ENCODE measurements at regions not wholly inside any gene's neighbourhood (a gene's known extent, or its start where the extent isn't known, plus 50 kb on each side); places are given as distances from the start of the nearest gene placed in this dataset.
"Not testable (repeated sequence)": the region's sequence is repeated elsewhere in the genome, so short reads cannot be mapped to it uniquely, and the experiment has no call there.

- peaks cover 5 to 20% (median 9%) of the 10 kb centered on the region in 3 donors for H3K9me3 Mint-ChIP-seq
- Histone ChIP-seq H3K36me3 (ENCODE audit: control insufficient read depth in 2 of 2, extremely low read depth in 1 of 2, insufficient read depth in 1 of 2, low read length in 1 of 2) (no peaks in the 10 kb centered on the region), H3K4me3 (ENCODE audit: control insufficient read depth in 1 of 2, extremely low read depth in 1 of 2, low read length in 1 of 2) (no peak overlapping the region), H3K27ac (ENCODE audit: low read length) (no peak overlapping the region), H3K4me1 (ENCODE audit: control insufficient read depth in 1 of 2, extremely low read depth in 1 of 2, insufficient read depth in 2 of 2, low read length in 2 of 2) (no peaks in the 10 kb centered on the region), H3K9me3 (no peaks in the 10 kb centered on the region), H3K27me3 (replicated peaks in 1 of 2; ENCODE audit: control insufficient read depth in 2 of 2, extremely low read depth in 1 of 2, insufficient read depth in 2 of 2, low read length in 1 of 2) (no peaks in the 10 kb centered on the region)
- no peaks in the 10 kb centered on the region for H3K4me1 Mint-ChIP-seq
- H3K4me3 Mint-ChIP-seq = no peak overlapping the region
- POLR2A ChIA-PET = no interaction called here
- DNase-seq (no peak), ATAC-seq (replicated peaks in 1 of 4) (no peak)
- no peak overlapping the region for H3K27ac Mint-ChIP-seq
- H3K36me3 Mint-ChIP-seq = no peaks in the 10 kb centered on the region
- CTCF ChIA-PET = interaction anchor here in 1 of 2 donors (0.5 kb wide), 1 partner anchor 1692 kb away, joined by 3 read pairs; no protein-coding TSS in a partner anchor
- no CpG with 5 or more reads among the region's 2 CpGs for WGBS (ENCODE audit: insufficient coverage)
- no peaks in the 10 kb centered on the region for H3K27me3 Mint-ChIP-seq
Observed at GRCh38 chr13:70516226-70516625, 408.0 kb upstream of the KLHL1 start.

DNA sequence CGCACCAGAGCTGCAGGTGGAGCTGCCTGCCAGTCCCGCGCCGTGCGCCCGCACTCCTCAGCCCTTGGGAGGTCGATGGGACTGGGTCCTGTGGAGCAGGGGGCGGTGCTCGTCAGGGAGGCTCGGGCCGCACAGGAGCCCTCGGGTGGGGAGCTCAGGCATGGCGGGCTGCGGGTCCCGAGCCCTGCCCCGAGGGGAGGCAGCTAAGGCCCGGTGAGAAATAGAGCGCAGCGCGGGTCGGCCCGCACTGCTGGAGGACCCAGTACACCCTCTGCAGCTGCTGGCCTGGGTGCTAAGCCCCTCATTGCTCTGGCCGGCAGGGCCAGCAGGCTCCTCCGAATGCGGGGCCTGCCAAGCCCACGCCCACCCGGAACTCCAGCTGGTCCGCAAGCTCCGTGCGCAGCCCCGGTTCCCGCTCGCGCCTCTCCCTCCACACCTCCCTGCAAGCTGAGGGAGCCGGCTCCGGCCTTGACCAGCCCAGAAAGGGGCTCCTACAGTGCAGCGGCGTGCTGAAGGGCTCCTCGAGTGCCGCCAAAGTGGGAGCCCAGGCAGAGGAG is 403.7 kb upstream of the KLHL1 start:
- H3K4me3 Mint-ChIP-seq; DNase-seq; H3K27me3 Mint-ChIP-seq; H3K36me3 Mint-ChIP-seq; POLR2A ChIA-PET; H3K9me3 ChIP-seq; H3K36me3 ChIP-seq (ENCODE audit: control insufficient read depth in 2 of 2, extremely low read depth in 1 of 2, insufficient read depth in 1 of 2, low read length in 1 of 2); H3K27ac Mint-ChIP-seq; H3K4me3 ChIP-seq (ENCODE audit: control insufficient read depth in 1 of 2, extremely low read depth in 1 of 2, low read length in 1 of 2); CTCF ChIA-PET; H3K27me3 ChIP-seq (replicated peaks in 1 of 2; ENCODE audit: control insufficient read depth in 2 of 2, extremely low read depth in 1 of 2, insufficient read depth in 2 of 2, low read length in 1 of 2); ATAC-seq (replicated peaks in 1 of 4); H3K4me1 ChIP-seq (ENCODE audit: control insufficient read depth in 1 of 2, extremely low read depth in 1 of 2, insufficient read depth in 2 of 2, low read length in 2 of 2); H3K4me1 Mint-ChIP-seq; H3K27ac ChIP-seq (ENCODE audit: low read length): not testable (repeated sequence)
- 97% methylated on average over 40 of the region's 40 CpGs for WGBS (ENCODE audit: insufficient coverage)
- H3K9me3 Mint-ChIP-seq = peaks cover 3 to 28% (median 9%) of the 10 kb centered on the region in 3 donors

DNA sequence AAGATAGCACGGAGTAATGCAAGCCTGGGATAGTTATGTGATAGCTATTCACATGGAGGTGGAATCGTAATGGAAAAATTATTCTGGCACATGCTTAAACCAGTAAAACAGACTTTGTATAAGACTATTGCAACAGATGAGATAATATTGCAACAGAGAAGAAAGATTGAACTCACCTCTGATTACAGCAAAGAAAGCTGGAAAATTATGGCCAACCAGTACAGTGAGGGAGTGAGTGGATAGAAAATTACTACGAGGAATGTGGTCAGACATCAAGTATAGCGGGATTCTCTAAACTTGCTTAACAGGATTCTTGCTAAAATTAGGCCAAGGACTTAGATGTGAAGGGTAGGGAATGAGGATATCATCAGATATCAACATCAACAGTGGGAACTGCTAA is 397.6 kb upstream of the KLHL1 start:
- no peaks in the 10 kb centered on the region for H3K4me1 Mint-ChIP-seq
- H3K9me3 ChIP-seq = no peaks in the 10 kb centered on the region
- H3K4me1 ChIP-seq (ENCODE audit: control insufficient read depth in 1 of 2, extremely low read depth in 1 of 2, insufficient read depth in 2 of 2, low read length in 2 of 2) = no peaks in the 10 kb centered on the region
- H3K36me3 Mint-ChIP-seq = no peaks in the 10 kb centered on the region
- H3K27ac ChIP-seq (ENCODE audit: low read length) = no peak overlapping the region
- peaks cover 5 to 30% (median 7%) of the 10 kb centered on the region in 3 donors for H3K9me3 Mint-ChIP-seq
- ATAC-seq (replicated peaks in 1 of 4) (no peak), DNase-seq (no peak)
- no peaks in the 10 kb centered on the region for H3K27me3 ChIP-seq (replicated peaks in 1 of 2; ENCODE audit: control insufficient read depth in 2 of 2, extremely low read depth in 1 of 2, insufficient read depth in 2 of 2, low read length in 1 of 2)
- no peaks in the 10 kb centered on the region for H3K36me3 ChIP-seq (ENCODE audit: control insufficient read depth in 2 of 2, extremely low read depth in 1 of 2, insufficient read depth in 1 of 2, low read length in 1 of 2)
- WGBS (ENCODE audit: insufficient coverage) = 73% methylated on average over 2 of the region's 4 CpGs
- H3K27ac Mint-ChIP-seq = no peak overlapping the region
- H3K4me3 Mint-ChIP-seq = no peak overlapping the region
- CTCF ChIA-PET = no interaction called here
- H3K27me3 Mint-ChIP-seq = no peaks in the 10 kb centered on the region
- H3K4me3 ChIP-seq (ENCODE audit: control insufficient read depth in 1 of 2, extremely low read depth in 1 of 2, low read length in 1 of 2) = no peak overlapping the region
- POLR2A ChIA-PET = no interaction called here

DNA sequence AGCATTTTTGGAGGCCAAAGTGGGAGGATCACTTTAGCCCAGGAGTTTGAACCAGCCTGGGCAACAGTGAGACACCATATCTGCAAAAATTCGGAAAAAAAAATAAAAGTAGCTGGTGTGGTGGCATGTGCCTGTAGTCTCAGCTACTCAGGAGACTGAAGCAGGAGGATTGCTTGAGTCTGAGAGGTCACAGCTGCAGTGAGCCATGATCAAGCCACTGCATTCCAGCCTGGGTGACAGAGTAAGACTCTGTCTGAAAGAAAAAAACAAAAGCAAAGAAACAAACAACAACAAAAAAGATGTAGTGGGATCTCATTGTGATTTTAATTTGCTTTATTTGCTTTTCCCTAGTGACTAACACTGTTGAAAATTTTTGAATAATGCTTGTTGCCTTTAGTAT is 394.7 kb upstream of the KLHL1 start:
- Histone ChIP-seq H3K36me3 (ENCODE audit: control insufficient read depth in 2 of 2, extremely low read depth in 1 of 2, insufficient read depth in 1 of 2, low read length in 1 of 2) (no peaks in the 10 kb centered on the region), H3K9me3 (no peaks in the 10 kb centered on the region), H3K27ac (ENCODE audit: low read length) (no peak overlapping the region), H3K4me1 (ENCODE audit: control insufficient read depth in 1 of 2, extremely low read depth in 1 of 2, insufficient read depth in 2 of 2, low read length in 2 of 2) (no peaks in the 10 kb centered on the region), H3K27me3 (replicated peaks in 1 of 2; ENCODE audit: control insufficient read depth in 2 of 2, extremely low read depth in 1 of 2, insufficient read depth in 2 of 2, low read length in 1 of 2) (no peaks in the 10 kb centered on the region), H3K4me3 (ENCODE audit: control insufficient read depth in 1 of 2, extremely low read depth in 1 of 2, low read length in 1 of 2) (no peak overlapping the region)
- ATAC-seq (replicated peaks in 1 of 4) (no peak), DNase-seq (no peak)
- POLR2A ChIA-PET = no interaction called here
- WGBS (ENCODE audit: insufficient coverage) = 42% methylated on average over 1 of the region's 1 CpG
- no peak overlapping the region for H3K4me3 Mint-ChIP-seq
- H3K36me3 Mint-ChIP-seq = no peaks in the 10 kb centered on the region
- no peaks in the 10 kb centered on the region for H3K4me1 Mint-ChIP-seq
- CTCF ChIA-PET = no interaction called here
- H3K27me3 Mint-ChIP-seq = no peaks in the 10 kb centered on the region
- H3K27ac Mint-ChIP-seq = no peak overlapping the region
- H3K9me3 Mint-ChIP-seq = peaks cover 5 to 18% (median 7%) of the 10 kb centered on the region in 3 donors

- ChIA-PET CTCF (no interaction called here), POLR2A (no interaction called here)
- Mint-ChIP-seq H3K27me3 (no peaks in the 10 kb centered on the region), H3K4me3 (no peak overlapping the region), H3K9me3 (peaks cover 8 to 27% (median 26%) of the 10 kb centered on the region in 3 donors), H3K36me3 (no peaks in the 10 kb centered on the region), H3K27ac (no peak overlapping the region), H3K4me1 (no peaks in the 10 kb centered on the region)
- H3K36me3 ChIP-seq (ENCODE audit: control insufficient read depth in 2 of 2, extremely low read depth in 1 of 2, insufficient read depth in 1 of 2, low read length in 1 of 2) = no peaks in the 10 kb centered on the region
- no peak for DNase-seq
- H3K27me3 ChIP-seq (replicated peaks in 1 of 2; ENCODE audit: control insufficient read depth in 2 of 2, extremely low read depth in 1 of 2, insufficient read depth in 2 of 2, low read length in 1 of 2) = no peaks in the 10 kb centered on the region
- no peaks in the 10 kb centered on the region for H3K4me1 ChIP-seq (ENCODE audit: control insufficient read depth in 1 of 2, extremely low read depth in 1 of 2, insufficient read depth in 2 of 2, low read length in 2 of 2)
- H3K4me3 ChIP-seq (ENCODE audit: control insufficient read depth in 1 of 2, extremely low read depth in 1 of 2, low read length in 1 of 2) = no peak overlapping the region
- H3K27ac ChIP-seq (ENCODE audit: low read length) = no peak overlapping the region
- no peak for ATAC-seq (replicated peaks in 1 of 4)
- WGBS (ENCODE audit: insufficient coverage) = 20% methylated on average over 1 of the region's 2 CpGs
- H3K9me3 ChIP-seq = no peaks in the 10 kb centered on the region
Observed at GRCh38 chr13:70490320-70490935, 382.2 kb upstream of the KLHL1 start.

DNA sequence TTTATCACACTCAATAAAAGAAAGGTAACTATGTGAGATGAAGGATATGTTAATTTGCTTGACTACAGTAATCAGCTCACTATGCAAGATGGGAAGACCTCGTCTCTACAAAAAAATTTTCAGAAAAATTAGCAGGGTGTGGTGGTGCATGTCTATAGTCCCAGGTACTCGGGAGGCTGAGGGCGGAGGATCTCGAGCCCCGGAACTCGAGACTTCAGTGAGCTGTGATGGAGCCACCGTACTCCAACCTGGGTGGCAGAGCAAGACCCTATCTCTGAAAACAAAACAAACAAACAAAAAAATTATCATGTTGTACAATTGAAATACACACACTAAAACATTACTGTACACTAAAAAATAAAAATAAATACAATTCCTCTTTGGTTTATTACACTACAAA is 376.7 kb upstream of the KLHL1 start:
- H3K27ac ChIP-seq (ENCODE audit: low read length) = no peak overlapping the region
- POLR2A ChIA-PET = no interaction called here
- DNase-seq (no peak), ATAC-seq (replicated peaks in 1 of 4) (no peak)
- no peak overlapping the region for H3K4me3 Mint-ChIP-seq
- no peaks in the 10 kb centered on the region for H3K9me3 ChIP-seq
- H3K4me3 ChIP-seq (ENCODE audit: control insufficient read depth in 1 of 2, extremely low read depth in 1 of 2, low read length in 1 of 2) = no peak overlapping the region
- H3K36me3 Mint-ChIP-seq = no peaks in the 10 kb centered on the region
- WGBS (ENCODE audit: insufficient coverage) = 60% methylated on average over 1 of the region's 7 CpGs
- H3K27me3 ChIP-seq (replicated peaks in 1 of 2; ENCODE audit: control insufficient read depth in 2 of 2, extremely low read depth in 1 of 2, insufficient read depth in 2 of 2, low read length in 1 of 2) = no peaks in the 10 kb centered on the region
- no peaks in the 10 kb centered on the region for H3K36me3 ChIP-seq (ENCODE audit: control insufficient read depth in 2 of 2, extremely low read depth in 1 of 2, insufficient read depth in 1 of 2, low read length in 1 of 2)
- H3K4me1 Mint-ChIP-seq = no peaks in the 10 kb centered on the region
- no peaks in the 10 kb centered on the region for H3K27me3 Mint-ChIP-seq
- no peak overlapping the region for H3K27ac Mint-ChIP-seq
- peaks cover 6 to 16% (median 8%) of the 10 kb centered on the region in 3 donors for H3K9me3 Mint-ChIP-seq
- H3K4me1 ChIP-seq (ENCODE audit: control insufficient read depth in 1 of 2, extremely low read depth in 1 of 2, insufficient read depth in 2 of 2, low read length in 2 of 2) = no peaks in the 10 kb centered on the region
- CTCF ChIA-PET = no interaction called here
